ENCODE measurements at regions not wholly inside any gene's neighbourhood (a gene's known extent, or its start where the extent isn't known, plus 50 kb on each side); places are given as distances from the start of the nearest gene placed in this dataset.

DNA sequence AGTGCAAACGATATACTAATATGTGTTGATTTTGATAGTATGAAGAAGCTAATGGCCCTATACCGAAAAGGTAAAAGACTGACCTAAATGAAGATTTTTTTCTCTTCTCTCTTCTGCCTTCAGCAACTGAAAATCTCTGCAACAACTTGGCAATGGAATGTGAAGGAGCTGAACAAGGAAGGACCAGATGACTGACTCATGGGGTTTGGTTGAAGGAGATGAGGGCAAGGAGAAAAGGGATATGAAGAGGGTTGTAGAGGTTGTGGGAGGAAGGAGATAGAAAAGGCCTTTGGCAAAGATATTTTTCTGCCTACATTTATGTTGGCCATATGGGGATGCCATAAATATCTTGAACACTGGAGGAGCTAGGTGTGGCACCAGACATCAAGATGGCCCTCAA is 129.7 kb upstream of the CHD1 start (continued):
- TF ChIP-seq CHD7 (IDR thresholded peaks at IDR 0.05; ENCODE audit: insufficient replicate concordance, low read length), result no peak
- TF ChIP-seq HDAC2 (IDR thresholded peaks at IDR 0.05; ENCODE audit: borderline replicate concordance in 1 of 2, low read depth in 2 of 2, low read length in 2 of 2), result no peak

Data from H1 (cell line).